NB4 (cell line): ENCODE measurements at regions not wholly inside any gene's neighbourhood (a gene's known extent, or its start where the extent isn't known, plus 50 kb on each side); places are given as distances from the start of the nearest gene placed in this dataset.

ENCODE experiments used
- CTCF ChIP-seq: IDR thresholded peaks from one replicate; pipeline ENCODE4 v1.5.1; 2012; ENCODE audit warnings: low read depth, low read length
- POLR2A ChIP-seq: IDR thresholded peaks from 2 replicates; pipeline ENCODE4 v1.6.1; 2011; ENCODE audit warnings: mild to moderate bottlenecking; ENCODE audit not compliant: insufficient read length; ENCODE audit errors: extremely low read depth

- TF ChIP-seq CTCF = no peak
- no peak for TF ChIP-seq POLR2A
Observed at GRCh38 chr11:15726893-15727519, 612.3 kb downstream of the INSC start.
